GM19240 (cell line): ENCODE measurements at regions not wholly inside any gene's neighbourhood (a gene's known extent, or its start where the extent isn't known, plus 50 kb on each side); places are given as distances from the start of the nearest gene placed in this dataset.
"Not testable (repeated sequence)": the region's sequence is repeated elsewhere in the genome, so short reads cannot be mapped to it uniquely, and the experiment has no call there.

Source experiments
- DNase-seq: peaks from one replicate; pipeline ENCODE4 v3.0.0; 2011; ENCODE audit warnings: low spot score; ENCODE audit not compliant: insufficient read length

DNA sequence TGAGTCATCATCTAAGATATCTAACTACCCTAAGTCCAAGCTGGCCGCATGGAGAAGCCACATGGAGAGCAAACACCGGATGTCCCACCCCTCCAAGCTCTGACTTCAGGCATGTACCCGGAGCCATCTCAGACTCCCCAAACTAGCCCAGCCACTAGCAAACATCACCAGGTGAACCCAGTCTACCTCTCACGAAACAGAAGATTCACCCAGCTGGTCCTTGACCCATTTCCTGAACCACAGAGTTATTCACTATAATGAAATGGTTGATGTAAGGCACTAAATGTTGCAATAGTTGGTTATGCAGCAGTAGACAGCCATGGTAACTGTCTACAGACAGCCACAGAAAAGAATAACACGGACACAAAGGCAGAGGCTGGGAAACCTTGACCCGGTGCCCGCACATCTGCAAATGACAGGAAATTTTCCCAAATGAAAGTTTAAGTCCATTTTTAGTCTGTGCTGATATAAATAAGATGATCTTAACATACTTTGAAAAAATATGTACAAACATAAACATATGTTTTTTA lies 265.5 kb upstream of the ATP10A start:
- DNase-seq: no peak

GRCh38 chr15:26126819-26127387 lies 263.8 kb upstream of the ATP10A start:
- DNase-seq: no peak

- DNase-seq: no peak
Measured at GRCh38 chr15:26126070-26126469, 262.9 kb upstream of the ATP10A start.

- no peak for DNase-seq
Measured at GRCh38 chr15:26125664-26126063, 262.5 kb upstream of the ATP10A start.

DNA sequence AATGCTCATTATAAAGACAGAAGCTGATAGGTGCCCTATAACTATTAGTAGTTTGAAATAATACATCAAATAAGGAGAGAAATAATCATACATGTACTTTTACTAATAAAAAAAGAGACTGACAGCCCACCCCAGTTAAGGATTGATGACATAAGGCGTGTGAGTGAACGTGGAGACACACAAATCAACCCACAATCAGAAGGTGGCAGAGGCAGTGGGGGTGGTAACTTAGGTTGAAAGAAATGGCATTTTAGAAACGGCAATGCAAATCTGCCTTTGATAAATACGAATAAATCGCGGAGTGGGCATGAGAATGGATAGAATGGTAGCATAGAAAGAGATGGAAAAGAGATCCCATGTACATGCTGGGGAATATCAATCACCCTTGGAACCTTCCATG lies 256.2 kb upstream of the ATP10A start:
- DNase-seq: no peak

DNA sequence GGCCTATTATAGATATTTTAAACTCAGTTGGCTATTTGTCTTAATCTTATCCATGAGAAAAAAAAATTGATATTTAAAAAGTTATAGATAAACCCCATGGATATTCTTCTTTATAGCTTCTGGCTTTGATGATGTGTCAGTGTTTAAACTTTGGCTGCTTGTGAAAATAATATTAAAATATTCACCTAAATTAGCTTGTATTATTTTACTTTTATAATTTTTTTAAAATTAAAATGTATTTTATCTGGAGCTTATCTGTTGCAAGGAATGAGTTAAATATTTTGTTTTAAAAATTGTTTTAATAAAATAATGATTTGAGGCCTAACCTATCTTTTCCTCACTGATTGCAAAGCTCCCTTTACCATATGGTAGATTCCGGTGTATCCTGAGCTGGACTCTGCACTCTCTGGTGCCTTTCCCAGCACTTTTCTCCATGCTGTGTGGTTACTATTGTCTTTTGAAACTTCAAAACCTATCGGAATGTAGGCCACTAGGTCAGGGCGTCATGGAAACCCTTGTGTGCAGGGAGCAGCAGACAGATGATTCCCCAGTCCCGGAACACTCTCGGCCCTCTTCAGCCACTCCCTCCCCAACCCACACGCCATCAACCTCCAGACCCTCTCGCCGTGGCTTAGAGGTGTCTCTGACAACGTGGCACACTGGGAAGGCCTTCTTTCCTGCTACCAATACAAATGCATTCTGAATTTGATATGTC lies 252.3 kb upstream of the ATP10A start:
- no peak for DNase-seq

DNA sequence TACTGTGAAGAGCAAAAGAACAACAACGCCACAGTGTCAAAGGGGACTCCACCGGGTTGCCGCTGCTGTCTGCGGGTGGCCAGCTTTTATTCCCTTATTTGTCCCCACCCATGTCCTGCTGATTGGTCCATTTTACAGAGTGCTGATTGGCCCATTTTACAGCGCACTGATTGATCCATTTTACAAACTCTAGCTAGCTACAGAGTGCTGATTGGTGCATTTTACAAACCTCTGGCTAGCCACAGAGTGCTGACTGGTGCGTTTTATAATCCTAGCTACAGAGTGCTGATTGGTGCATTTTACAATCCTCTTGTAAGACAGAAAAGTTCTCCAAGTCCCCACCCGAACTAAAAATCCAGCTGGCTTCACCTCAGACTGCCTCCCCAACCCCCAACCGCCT lies 251.0 kb upstream of the ATP10A start:
- DNase-seq: not testable (repeated sequence)

DNA sequence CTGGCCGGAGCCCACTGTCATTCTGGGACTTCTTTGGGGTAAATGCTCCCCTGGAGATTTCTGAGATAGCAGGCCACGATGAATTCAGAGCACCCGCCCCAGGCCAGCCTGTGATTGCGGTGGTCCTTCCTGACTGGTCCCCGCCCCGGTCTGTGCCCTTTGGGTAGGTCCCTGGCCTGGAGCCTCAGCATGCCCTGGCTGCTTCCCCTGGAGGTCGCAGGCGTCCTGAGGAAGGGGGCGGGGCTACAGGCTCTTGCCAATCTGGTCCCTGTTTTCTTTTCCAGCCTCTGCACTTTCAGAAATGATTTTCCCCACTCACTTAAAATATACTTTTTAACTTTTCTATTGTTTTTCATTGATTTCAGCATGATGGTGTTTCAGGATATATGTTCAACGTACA lies 250.2 kb upstream of the ATP10A start:
- no peak for DNase-seq

DNA sequence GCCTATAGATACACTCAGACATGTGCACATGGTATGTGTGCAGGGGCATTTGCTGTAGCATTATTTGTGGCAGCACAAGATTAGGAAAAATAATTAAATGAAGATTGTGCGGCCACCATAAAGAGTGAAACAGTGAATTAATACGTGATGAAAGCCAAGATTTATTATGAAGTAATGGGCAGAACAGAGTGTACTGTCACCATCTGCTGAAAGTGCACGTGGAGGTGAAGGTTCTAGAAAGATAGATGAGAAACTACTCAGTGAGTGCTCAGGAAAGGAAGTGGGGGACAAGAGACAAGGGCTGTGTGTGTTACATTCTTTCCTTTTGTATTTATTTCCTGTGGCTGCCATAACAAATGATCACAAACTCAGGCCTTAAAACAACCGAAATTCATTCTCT lies 246.1 kb upstream of the ATP10A start:
- DNase-seq: no peak

- no peak for DNase-seq
Measured at GRCh38 chr15:26106556-26106955, 243.4 kb upstream of the ATP10A start.

GRCh38 chr15:26103002-26103404 lies 239.9 kb upstream of the ATP10A start:
- DNase-seq: no peak

- DNase-seq: no peak
Measured at GRCh38 chr15:26102365-26102764, 239.2 kb upstream of the ATP10A start.

DNA sequence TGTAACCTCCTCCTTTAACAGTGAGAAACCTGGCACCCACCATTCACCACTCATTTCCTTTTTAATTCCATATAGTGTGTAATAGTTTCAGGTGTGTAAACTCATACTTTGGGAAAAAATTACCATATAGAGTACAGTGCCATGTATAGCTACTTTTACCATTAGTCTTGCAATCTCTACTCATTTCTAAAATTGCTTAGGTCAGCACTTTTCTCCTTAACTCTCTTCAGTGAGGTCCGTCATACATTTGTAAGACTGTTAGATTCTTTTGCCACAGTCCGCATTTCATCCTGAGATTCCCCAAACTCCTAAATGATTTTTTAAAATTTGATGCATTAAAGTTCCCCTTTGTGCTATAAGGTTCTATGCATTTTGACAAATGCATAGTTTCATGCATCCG lies 238.3 kb upstream of the ATP10A start:
- no peak for DNase-seq

- no peak for DNase-seq
Measured at GRCh38 chr15:26098801-26099200, 235.7 kb upstream of the ATP10A start.

DNA sequence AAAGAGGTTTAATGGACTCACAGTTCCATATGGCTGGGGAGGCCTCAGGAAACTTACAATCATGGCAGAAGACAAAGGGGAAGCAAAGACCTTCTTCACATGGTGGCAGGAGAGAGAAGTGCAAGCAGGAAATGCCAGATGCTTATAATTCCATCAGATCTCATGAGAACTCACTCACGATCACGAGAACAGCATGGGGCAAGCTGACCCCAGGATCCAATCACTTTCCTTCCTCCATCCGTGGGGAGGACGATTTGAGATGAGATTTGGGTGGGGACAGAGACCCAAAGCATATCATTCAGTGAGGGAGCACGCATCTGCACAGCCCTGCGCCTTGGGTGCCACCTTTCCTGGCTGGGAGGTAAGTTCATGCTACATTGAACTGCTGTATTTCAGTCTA lies 234.1 kb upstream of the ATP10A start:
- DNase-seq: no peak

DNA sequence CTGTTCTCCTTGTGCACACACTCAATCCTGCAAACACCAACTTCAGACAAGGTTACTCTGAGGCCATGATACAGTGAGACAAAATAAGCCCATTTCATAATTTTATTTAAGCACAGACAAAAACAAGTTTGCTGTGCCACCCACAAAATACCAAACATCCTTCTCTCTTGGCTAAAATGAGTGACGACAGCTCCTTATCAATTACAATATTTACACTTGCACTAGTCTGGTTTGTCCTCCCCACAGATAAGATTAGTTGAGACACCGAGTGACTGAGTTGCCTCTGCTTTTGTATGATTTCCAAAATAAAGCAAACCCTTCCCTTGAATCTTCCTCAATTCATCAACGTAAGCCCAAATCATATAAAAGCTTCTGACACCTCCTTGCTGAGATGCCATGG lies 233.5 kb upstream of the ATP10A start:
- DNase-seq: no peak

DNA sequence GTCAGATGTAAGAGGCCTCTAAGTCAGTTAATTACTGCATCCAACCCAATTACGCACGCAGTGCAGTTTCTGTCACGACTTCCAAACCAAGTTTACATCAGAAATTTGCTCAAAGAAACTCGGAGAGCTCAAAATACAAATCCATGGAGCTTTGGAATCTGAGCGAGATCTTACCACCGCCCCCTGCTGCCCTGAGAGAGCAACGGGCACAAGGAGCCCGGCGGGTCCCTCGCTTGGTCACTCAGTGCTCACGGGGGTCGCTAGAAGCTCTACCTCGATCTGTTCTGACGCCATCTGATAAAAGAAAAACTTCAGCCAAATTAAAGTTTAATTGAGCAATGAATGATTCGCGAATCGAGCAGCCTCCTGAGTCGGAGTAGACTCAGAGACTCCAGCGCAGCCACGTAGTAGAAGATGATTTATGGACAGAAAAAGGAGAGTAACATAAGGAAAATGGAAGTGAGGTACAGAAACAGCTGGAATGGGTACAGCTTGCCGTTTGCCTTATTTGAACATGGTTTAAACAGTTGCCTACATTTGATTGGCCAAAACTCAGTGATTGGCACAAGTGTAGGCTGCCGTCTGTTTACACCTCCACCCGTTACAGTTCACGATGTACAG lies 232.7 kb upstream of the ATP10A start:
- no peak for DNase-seq

- no peak for DNase-seq
Measured at GRCh38 chr15:26091184-26091583, 228.1 kb upstream of the ATP10A start.

- DNase-seq: no peak
Measured at GRCh38 chr15:26087881-26088280, 224.8 kb upstream of the ATP10A start.

DNA sequence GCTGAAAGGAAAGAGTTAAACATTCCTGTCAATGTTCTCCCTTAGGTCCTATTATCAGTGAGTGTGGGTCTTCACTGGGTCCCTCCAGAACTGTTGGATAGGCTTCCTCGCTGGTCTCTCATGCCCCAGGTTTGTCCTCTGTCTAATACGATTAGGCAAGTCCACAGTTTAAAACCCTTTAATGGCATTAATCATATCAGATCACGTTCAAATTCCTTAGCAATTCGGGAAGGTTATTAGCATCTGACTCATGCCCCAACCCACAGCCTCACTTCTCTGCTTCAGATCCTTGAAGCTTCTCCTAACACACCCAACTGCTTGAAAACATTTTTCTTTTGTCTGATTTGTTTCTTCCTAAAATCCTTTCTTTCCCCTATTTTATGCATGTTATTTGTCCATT lies 224.3 kb upstream of the ATP10A start:
- no peak for DNase-seq

DNA sequence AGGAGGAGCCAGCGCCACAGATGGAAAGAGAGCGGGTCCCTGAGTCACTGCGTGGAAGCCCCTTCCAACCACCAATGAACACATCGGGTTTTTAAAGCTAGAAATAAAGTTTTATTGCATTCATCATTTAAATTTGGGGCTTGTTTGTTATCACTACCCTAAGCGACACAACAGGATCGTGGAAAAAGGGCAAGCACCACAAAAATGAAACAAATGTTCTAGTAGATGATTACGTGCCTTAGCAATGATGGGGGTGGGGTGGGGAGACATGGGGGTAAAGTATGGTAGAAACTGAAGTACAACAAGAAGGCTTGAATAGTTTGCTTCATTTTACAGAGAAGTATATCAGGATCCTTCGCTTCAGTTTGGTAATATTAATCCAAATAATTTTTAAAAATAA lies 221.6 kb upstream of the ATP10A start:
- no peak for DNase-seq

DNA sequence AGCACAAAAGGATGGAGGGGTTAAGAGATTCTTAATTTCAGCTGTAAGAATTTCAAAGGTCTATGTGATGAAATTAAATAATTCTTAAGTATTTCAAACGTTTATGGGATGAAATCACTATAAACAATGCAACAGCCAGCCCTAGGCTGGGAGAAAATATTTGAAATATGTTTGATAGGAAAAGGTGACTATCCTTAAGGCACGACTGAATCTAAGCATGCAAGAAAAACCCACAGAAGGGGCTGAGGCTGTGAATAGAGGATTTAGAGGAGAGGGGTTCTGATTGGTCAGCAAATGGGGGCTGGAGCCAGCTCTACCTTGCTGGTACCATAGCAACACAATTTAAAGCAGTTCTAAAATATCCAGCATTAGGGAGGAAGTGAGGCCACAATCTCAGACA lies 220.8 kb upstream of the ATP10A start:
- DNase-seq: no peak

DNA sequence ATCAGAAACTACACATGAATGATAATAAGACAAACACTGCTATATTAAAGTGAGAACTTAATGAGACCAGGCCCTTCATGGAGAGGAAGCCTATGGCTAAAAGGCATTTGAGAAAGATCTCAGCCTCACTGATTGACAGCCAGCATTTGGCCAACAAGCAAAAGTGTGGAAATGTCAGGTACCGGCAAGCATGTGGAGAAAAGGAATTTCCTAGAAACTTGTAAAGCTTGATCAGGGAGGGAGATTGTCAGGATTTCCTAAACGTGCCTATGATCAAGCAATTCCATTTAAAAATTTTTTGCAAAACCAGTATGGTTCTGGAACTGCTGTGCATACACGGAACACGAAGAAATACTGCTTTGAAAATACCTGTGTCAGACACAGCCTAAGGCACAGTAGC lies 220.3 kb upstream of the ATP10A start:
- DNase-seq: no peak
